ENCODE measurements at regions not wholly inside any gene's neighbourhood (a gene's known extent, or its start where the extent isn't known, plus 50 kb on each side); places are given as distances from the start of the nearest gene placed in this dataset.

DNA sequence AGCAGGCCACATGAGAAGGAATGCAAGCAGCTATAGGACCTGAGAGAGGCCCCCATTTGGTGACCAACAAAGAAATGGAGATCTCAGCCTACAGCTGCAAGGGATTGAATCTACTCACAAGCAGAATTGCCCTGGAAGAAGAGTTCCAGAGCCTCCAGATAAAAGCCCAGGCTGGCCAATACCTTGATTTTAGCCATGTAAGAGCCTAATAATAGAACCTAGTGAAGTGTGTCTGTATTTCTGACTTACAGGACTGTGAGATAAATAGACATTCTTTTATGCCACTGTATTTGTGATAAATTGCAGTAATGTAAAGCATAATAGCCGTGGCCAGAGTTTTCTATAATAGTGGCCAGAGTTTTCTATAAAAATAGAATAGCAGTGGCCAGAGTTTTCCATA, 254.6 kb downstream of the PYDC2 start:
- Histone ChIP-seq H3K36me3 (no peaks in the 10 kb centered on the region), H3K9me3 (peaks cover 0 to 20% (median 0%) of the 10 kb centered on the region in 11 donors), H3K4me1 (peaks cover 0 to 15% (median under 1%) of the 10 kb centered on the region in 9 donors), H3K27me3 (no peaks in the 10 kb centered on the region), H3K4me3 (no peak overlapping the region), H3K27ac (peak overlapping the region in 6 of 10 donors; percentile 19 to 57 (median 49))
- DNase-seq (no peak), ATAC-seq (peak in 5 of 8 donors; percentile 55 to 92 (median 77))
- WGBS, 2 donors, result 28 to 55% methylated on average over 1 of the region's 1 CpG
- intact Hi-C loops (cut with DNase I), result no loop called here
- no peak for TF ChIP-seq CTCF (IDR thresholded peaks at IDR 0.05)

DNA sequence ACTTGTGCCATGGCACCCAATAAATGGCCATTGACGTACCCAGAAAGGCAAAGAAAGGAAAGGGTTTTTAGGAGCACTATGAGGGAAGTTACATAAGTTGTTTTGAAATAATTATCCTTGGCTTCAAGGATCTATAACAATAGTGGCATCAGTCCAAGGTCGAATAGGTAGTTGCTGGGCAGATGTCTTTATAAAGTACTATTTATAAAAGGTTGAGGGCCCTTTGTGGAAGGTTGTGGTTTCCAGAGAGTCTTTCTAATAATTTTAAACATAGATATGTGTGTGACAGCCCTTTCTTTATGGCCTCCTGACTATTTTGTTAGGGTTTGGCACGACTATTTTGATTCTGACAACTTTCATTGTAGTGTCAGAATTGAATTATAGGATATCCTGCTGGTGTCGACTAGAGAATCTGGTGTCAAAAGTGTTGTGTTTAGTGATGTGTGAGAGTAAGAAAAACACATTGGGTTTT, 260.5 kb downstream of the PYDC2 start:
- Histone ChIP-seq H3K9me3 (no peaks in the 10 kb centered on the region), H3K27ac (peak overlapping the region in 5 of 10 donors; percentile 3 to 52 (median 9)), H3K4me1 (peaks cover 0 to 20% (median 6%) of the 10 kb centered on the region in 9 donors), H3K36me3 (no peaks in the 10 kb centered on the region), H3K27me3 (no peaks in the 10 kb centered on the region), H3K4me3 (no peak overlapping the region)
- intact Hi-C loops (cut with DNase I), result no loop called here
- no peak for TF ChIP-seq CTCF (IDR thresholded peaks at IDR 0.05)
- WGBS, 2 donors, result 25 to 32% methylated on average over 4 of the region's 4 CpGs
- peak in 7 of 8 donors; percentile 13 to 73 (median 52) for ATAC-seq
- peak in 1 of 2 donors; percentile 7 for DNase-seq

DNA sequence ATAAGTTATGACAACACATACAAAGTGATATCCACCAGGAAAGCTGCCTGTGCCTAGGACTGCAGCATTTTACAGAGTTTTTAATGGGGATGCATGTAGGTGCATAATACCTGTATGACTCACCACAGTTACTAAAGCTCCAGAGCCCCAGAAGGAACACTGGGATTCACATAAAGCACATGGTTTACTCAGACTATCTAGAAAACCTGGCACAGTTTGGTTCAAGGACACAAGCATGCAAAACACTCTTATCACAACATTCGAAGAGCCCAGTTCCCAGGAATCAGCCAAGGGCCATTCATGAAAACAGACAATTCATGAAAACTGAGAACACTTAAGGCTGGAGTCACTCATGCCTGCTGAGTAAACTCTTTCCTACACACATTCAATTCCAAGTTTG, 261.0 kb downstream of the PYDC2 start:
- WGBS, 2 donors, result 3 to 4% methylated on average over 1 of the region's 1 CpG
- Histone ChIP-seq H3K36me3 (no peaks in the 10 kb centered on the region), H3K4me1 (peaks cover 0 to 20% (median 6%) of the 10 kb centered on the region in 9 donors), H3K27me3 (no peaks in the 10 kb centered on the region), H3K27ac (peak overlapping the region in 5 of 10 donors; percentile 3 to 52 (median 9)), H3K9me3 (no peaks in the 10 kb centered on the region), H3K4me3 (no peak overlapping the region)
- intact Hi-C loops (cut with DNase I), result no loop called here
- no peak for TF ChIP-seq CTCF (IDR thresholded peaks at IDR 0.05)
- no peak for DNase-seq
- peak in 4 of 8 donors; percentile 42 to 70 (median 60) for ATAC-seq

GRCh38 chr3:191727338-191727737, 266.4 kb downstream of the PYDC2 start:
- no peak for DNase-seq
- Histone ChIP-seq H3K27me3 (no peaks in the 10 kb centered on the region), H3K36me3 (no peaks in the 10 kb centered on the region), H3K4me1 (peaks cover 0 to 3% (median 0%) of the 10 kb centered on the region in 9 donors), H3K27ac (no peak overlapping the region), H3K4me3 (no peak overlapping the region), H3K9me3 (no peaks in the 10 kb centered on the region)
- intact Hi-C loops (cut with DNase I), result no loop called here
- ATAC-seq, result no peak
- no peak for TF ChIP-seq CTCF (IDR thresholded peaks at IDR 0.05)
- WGBS, 2 donors, result 91 to 98% methylated on average over 1 of the region's 1 CpG
